ENCODE measurements at regions not wholly inside any gene's neighbourhood (a gene's known extent, or its start where the extent isn't known, plus 50 kb on each side); places are given as distances from the start of the nearest gene placed in this dataset.
"Not testable (repeated sequence)": the region's sequence is repeated elsewhere in the genome, so short reads cannot be mapped to it uniquely, and the experiment has no call there.

- BruUV-seq (replicated peaks): no TSS peak
- H2AFZ ChIP-seq (ENCODE audit: control insufficient read depth, low read depth, low read length): no peak overlapping the region
- no peaks in the 10 kb centered on the region for H3K9me3 ChIP-seq (replicated peaks; ENCODE audit: control insufficient read depth, insufficient read depth, low read length)
- WGBS (ENCODE audit: insufficient coverage, insufficient replicate concordance, low lambda C conversion rate, missing lambda C conversion rate): 13% methylated on average over 7 of the region's 7 CpGs
- no peaks in the 10 kb centered on the region for H3K36me3 ChIP-seq (ENCODE audit: control insufficient read depth in 2 of 2, insufficient read depth in 2 of 2, low read length in 1 of 2)
- RAD21 ChIA-PET (ENCODE audit: unreplicated experiment): no interaction called here
- SMC1A ChIA-PET (ENCODE audit: uncharacterized antibody, unreplicated experiment): no interaction called here
- no peaks in the 10 kb centered on the region for H4K20me1 ChIP-seq (ENCODE audit: control insufficient read depth, insufficient read depth)
- FAIRE-seq (no peak), DNase-seq (ENCODE audit: low read depth, low spot score) (no peak), ATAC-seq (no peak)
- no peak overlapping the region for H3K9ac ChIP-seq (ENCODE audit: control insufficient read depth, insufficient read depth, low read length)
- POLR2A ChIA-PET: no interaction called here
- H3K79me2 ChIP-seq (ENCODE audit: control insufficient read depth, insufficient read depth, low read length): no peaks in the 10 kb centered on the region
- H3K4me1 ChIP-seq (ENCODE audit: control insufficient read depth, insufficient read depth, low read length): no peaks in the 10 kb centered on the region
- CTCF ChIA-PET: no interaction called here
- no peak overlapping the region for H3K4me2 ChIP-seq (ENCODE audit: control insufficient read depth, insufficient read depth)
- no peak overlapping the region for H3K27ac ChIP-seq (ENCODE audit: control insufficient read depth, insufficient read depth)
- in situ Hi-C loops (cut with MboI): no loop called here
- H3K27me3 ChIP-seq (replicated peaks in 1 of 2; ENCODE audit: control insufficient read depth in 2 of 2, insufficient read depth in 2 of 2, low read length in 1 of 2): no peaks in the 10 kb centered on the region; a peak in 1 of 4 replicates
- intact Hi-C loops (cut with micrococcal nuclease; ENCODE audit: unreplicated experiment): no loop called here
- H3K4me3 ChIP-seq: no peak overlapping the region
- no peak for TF ChIP-seq RCOR1 (conservative IDR thresholded peaks at IDR 0.05; ENCODE audit: low read depth, low read length)
- no peak for TF ChIP-seq MYB (IDR thresholded peaks at IDR 0.05; ENCODE audit: borderline replicate concordance, low read depth, low read length)
- no peak for TF ChIP-seq BMI1 (IDR thresholded peaks at IDR 0.05; ENCODE audit: borderline replicate concordance)
- no peak for TF ChIP-seq RFX5 (IDR thresholded peaks at IDR 0.05; ENCODE audit: low read depth, low read length)
- TF ChIP-seq RUNX3 (IDR thresholded peaks at IDR 0.05; ENCODE audit: low read length): no peak
- TF ChIP-seq PKNOX1 (IDR thresholded peaks at IDR 0.05): no peak
- TF ChIP-seq E2F4 (IDR thresholded peaks at IDR 0.05; ENCODE audit: low read depth, low read length): no peak
Observed at GRCh38 chr12:5114436-5114835, 70.8 kb downstream of the KCNA5 start.

GRCh38 chr12:5121784-5122183 lies 78.1 kb downstream of the KCNA5 start:
- SMC1A ChIA-PET (ENCODE audit: uncharacterized antibody, unreplicated experiment); RAD21 ChIA-PET (ENCODE audit: unreplicated experiment); H3K27ac ChIP-seq (ENCODE audit: control insufficient read depth, insufficient read depth); H3K4me1 ChIP-seq (ENCODE audit: control insufficient read depth, insufficient read depth, low read length); CTCF ChIA-PET; H3K36me3 ChIP-seq (ENCODE audit: control insufficient read depth in 2 of 2, insufficient read depth in 2 of 2, low read length in 1 of 2); ATAC-seq; H3K4me2 ChIP-seq (ENCODE audit: control insufficient read depth, insufficient read depth); H3K79me2 ChIP-seq (ENCODE audit: control insufficient read depth, insufficient read depth, low read length); H3K9ac ChIP-seq (ENCODE audit: control insufficient read depth, insufficient read depth, low read length); in situ Hi-C loops (cut with MboI); DNase-seq (ENCODE audit: low read depth, low spot score); H3K9me3 ChIP-seq (replicated peaks; ENCODE audit: control insufficient read depth, insufficient read depth, low read length); H4K20me1 ChIP-seq (ENCODE audit: control insufficient read depth, insufficient read depth); H3K27me3 ChIP-seq (replicated peaks in 1 of 2; ENCODE audit: control insufficient read depth in 2 of 2, insufficient read depth in 2 of 2, low read length in 1 of 2); POLR2A ChIA-PET; BruUV-seq (replicated peaks); intact Hi-C loops (cut with micrococcal nuclease; ENCODE audit: unreplicated experiment); H3K4me3 ChIP-seq; FAIRE-seq; H2AFZ ChIP-seq (ENCODE audit: control insufficient read depth, low read depth, low read length): not testable (repeated sequence)
- 97% methylated on average over 6 of the region's 20 CpGs for WGBS (ENCODE audit: insufficient coverage, insufficient replicate concordance, low lambda C conversion rate, missing lambda C conversion rate)

- H3K27me3 ChIP-seq (replicated peaks in 1 of 2; ENCODE audit: control insufficient read depth in 2 of 2, insufficient read depth in 2 of 2, low read length in 1 of 2); CTCF ChIA-PET; H3K4me3 ChIP-seq; SMC1A ChIA-PET (ENCODE audit: uncharacterized antibody, unreplicated experiment); H4K20me1 ChIP-seq (ENCODE audit: control insufficient read depth, insufficient read depth); H2AFZ ChIP-seq (ENCODE audit: control insufficient read depth, low read depth, low read length); in situ Hi-C loops (cut with MboI); BruUV-seq (replicated peaks); H3K27ac ChIP-seq (ENCODE audit: control insufficient read depth, insufficient read depth); FAIRE-seq; ATAC-seq; H3K9ac ChIP-seq (ENCODE audit: control insufficient read depth, insufficient read depth, low read length); RAD21 ChIA-PET (ENCODE audit: unreplicated experiment); H3K4me1 ChIP-seq (ENCODE audit: control insufficient read depth, insufficient read depth, low read length); H3K36me3 ChIP-seq (ENCODE audit: control insufficient read depth in 2 of 2, insufficient read depth in 2 of 2, low read length in 1 of 2); POLR2A ChIA-PET; H3K9me3 ChIP-seq (replicated peaks; ENCODE audit: control insufficient read depth, insufficient read depth, low read length); H3K79me2 ChIP-seq (ENCODE audit: control insufficient read depth, insufficient read depth, low read length); intact Hi-C loops (cut with micrococcal nuclease; ENCODE audit: unreplicated experiment); DNase-seq (ENCODE audit: low read depth, low spot score); H3K4me2 ChIP-seq (ENCODE audit: control insufficient read depth, insufficient read depth): not testable (repeated sequence)
- 53% methylated on average over 5 of the region's 14 CpGs for WGBS (ENCODE audit: insufficient coverage, insufficient replicate concordance, low lambda C conversion rate, missing lambda C conversion rate)
Observed at GRCh38 chr12:5122256-5122831, 78.7 kb downstream of the KCNA5 start.

Measured in GM12878 (cell line).